ENCODE measurements at regions not wholly inside any gene's neighbourhood (a gene's known extent, or its start where the extent isn't known, plus 50 kb on each side); places are given as distances from the start of the nearest gene placed in this dataset.

- H3K9me3 ChIP-seq (ENCODE audit: control insufficient read depth, low read length): peaks cover 2% of the 10 kb centered on the region
Measured at GRCh38 chr1:238186887-238187574, 296.3 kb upstream of the ZP4 start.

GRCh38 chr1:238177960-238178645 is 287.4 kb upstream of the ZP4 start:
- Histone ChIP-seq H3K9ac (ENCODE audit: low read length) (no peak overlapping the region), H3K9me3 (ENCODE audit: control insufficient read depth, low read length) (peaks cover 4% of the 10 kb centered on the region), H3K27me3 (replicated peaks; ENCODE audit: control insufficient read depth, insufficient read depth, low read length) (no peaks in the 10 kb centered on the region), H3K4me3 (ENCODE audit: low read length) (no peak overlapping the region), H3K4me1 (ENCODE audit: control insufficient read depth, insufficient read depth, low read length) (no peaks in the 10 kb centered on the region), H3K36me3 (ENCODE audit: control insufficient read depth, insufficient read depth, low read length, severe bottlenecking) (no peaks in the 10 kb centered on the region)
- DNase-seq (ENCODE audit: low read depth): peak; percentile 0

More at GRCh38 chr1:238186887-238187574, 296.3 kb upstream of the ZP4 start:
- Histone ChIP-seq H3K4me1 (ENCODE audit: control insufficient read depth, insufficient read depth, low read length) (no peaks in the 10 kb centered on the region), H3K9ac (ENCODE audit: low read length) (no peak overlapping the region), H3K36me3 (ENCODE audit: control insufficient read depth, insufficient read depth, low read length, severe bottlenecking) (no peaks in the 10 kb centered on the region), H3K27me3 (replicated peaks; ENCODE audit: control insufficient read depth, insufficient read depth, low read length) (no peaks in the 10 kb centered on the region), H3K4me3 (ENCODE audit: low read length) (no peak overlapping the region)
- no peak for DNase-seq (ENCODE audit: low read depth)

GRCh38 chr1:238177351-238177750 is 286.6 kb upstream of the ZP4 start:
- no peak overlapping the region for H3K9ac ChIP-seq (ENCODE audit: low read length)
- no peaks in the 10 kb centered on the region for H3K36me3 ChIP-seq (ENCODE audit: control insufficient read depth, insufficient read depth, low read length, severe bottlenecking)
- H3K27me3 ChIP-seq (replicated peaks; ENCODE audit: control insufficient read depth, insufficient read depth, low read length): no peaks in the 10 kb centered on the region
- no peak for DNase-seq (ENCODE audit: low read depth)
- peaks cover 4% of the 10 kb centered on the region for H3K9me3 ChIP-seq (ENCODE audit: control insufficient read depth, low read length)
- no peak overlapping the region for H3K4me3 ChIP-seq (ENCODE audit: low read length)
- no peaks in the 10 kb centered on the region for H3K4me1 ChIP-seq (ENCODE audit: control insufficient read depth, insufficient read depth, low read length)

GRCh38 chr1:238176441-238176840 is 285.7 kb upstream of the ZP4 start:
- no peaks in the 10 kb centered on the region for H3K36me3 ChIP-seq (ENCODE audit: control insufficient read depth, insufficient read depth, low read length, severe bottlenecking)
- no peak overlapping the region for H3K9ac ChIP-seq (ENCODE audit: low read length)
- no peak overlapping the region for H3K4me3 ChIP-seq (ENCODE audit: low read length)
- no peaks in the 10 kb centered on the region for H3K4me1 ChIP-seq (ENCODE audit: control insufficient read depth, insufficient read depth, low read length)
- H3K27me3 ChIP-seq (replicated peaks; ENCODE audit: control insufficient read depth, insufficient read depth, low read length): no peaks in the 10 kb centered on the region
- no peak for DNase-seq (ENCODE audit: low read depth)
- peaks cover 4% of the 10 kb centered on the region for H3K9me3 ChIP-seq (ENCODE audit: control insufficient read depth, low read length)

GRCh38 chr1:238171985-238172384 is 281.3 kb upstream of the ZP4 start:
- Histone ChIP-seq H3K9me3 (ENCODE audit: control insufficient read depth, low read length) (peaks cover 4% of the 10 kb centered on the region), H3K4me3 (ENCODE audit: low read length) (no peak overlapping the region), H3K36me3 (ENCODE audit: control insufficient read depth, insufficient read depth, low read length, severe bottlenecking) (no peaks in the 10 kb centered on the region), H3K27me3 (replicated peaks; ENCODE audit: control insufficient read depth, insufficient read depth, low read length) (no peaks in the 10 kb centered on the region), H3K9ac (ENCODE audit: low read length) (no peak overlapping the region), H3K4me1 (ENCODE audit: control insufficient read depth, insufficient read depth, low read length) (no peaks in the 10 kb centered on the region)
- DNase-seq (ENCODE audit: low read depth): no peak

DNA sequence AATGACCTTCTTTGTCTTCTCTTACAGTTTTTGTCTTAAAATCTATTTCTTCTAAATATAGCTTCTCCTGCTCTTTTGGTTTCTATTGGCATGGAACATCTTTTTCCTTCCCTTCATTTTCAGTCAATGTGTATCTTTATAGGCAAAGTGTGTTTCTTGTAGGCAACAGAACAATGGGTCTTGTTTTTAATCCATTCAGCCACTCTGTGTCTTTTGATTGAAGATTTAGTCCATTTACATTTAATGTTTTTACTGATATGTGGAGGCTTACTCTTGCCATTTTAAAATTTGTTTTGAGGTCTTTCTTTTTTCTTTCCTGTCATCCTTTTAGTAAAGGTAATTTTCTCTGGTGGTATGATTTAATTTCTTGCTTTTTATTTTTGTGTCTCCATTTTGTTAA is 271.2 kb upstream of the ZP4 start:
- Histone ChIP-seq H3K4me3 (ENCODE audit: low read length) (no peak overlapping the region), H3K4me1 (ENCODE audit: control insufficient read depth, insufficient read depth, low read length) (no peaks in the 10 kb centered on the region), H3K9me3 (ENCODE audit: control insufficient read depth, low read length) (peaks cover 34% of the 10 kb centered on the region), H3K9ac (ENCODE audit: low read length) (no peak overlapping the region), H3K27me3 (replicated peaks; ENCODE audit: control insufficient read depth, insufficient read depth, low read length) (no peaks in the 10 kb centered on the region), H3K36me3 (ENCODE audit: control insufficient read depth, insufficient read depth, low read length, severe bottlenecking) (no peaks in the 10 kb centered on the region)
- no peak for DNase-seq (ENCODE audit: low read depth)

DNA sequence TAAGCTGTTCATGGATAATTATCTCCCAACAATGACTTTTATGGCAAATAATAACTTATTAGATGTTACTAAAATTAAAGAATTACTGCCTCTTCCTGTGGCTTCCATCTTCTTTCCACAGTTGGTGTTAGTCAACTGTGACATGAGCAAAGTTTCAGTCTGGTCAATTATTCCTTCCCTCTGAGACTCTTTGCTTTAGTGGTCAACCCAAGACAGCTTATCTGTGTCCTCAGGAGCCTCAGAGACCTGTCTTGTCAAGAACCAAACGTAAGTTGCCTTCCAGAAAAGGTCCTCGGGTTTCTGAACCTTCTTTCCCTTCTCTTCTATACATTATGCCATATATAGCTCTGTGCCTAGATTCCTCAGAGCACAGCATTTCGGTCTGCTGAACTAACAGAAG is 263.2 kb upstream of the ZP4 start:
- Histone ChIP-seq H3K27me3 (replicated peaks; ENCODE audit: control insufficient read depth, insufficient read depth, low read length) (no peaks in the 10 kb centered on the region), H3K9ac (ENCODE audit: low read length) (no peak overlapping the region), H3K9me3 (ENCODE audit: control insufficient read depth, low read length) (peaks cover 3% of the 10 kb centered on the region), H3K4me3 (ENCODE audit: low read length) (no peak overlapping the region), H3K36me3 (ENCODE audit: control insufficient read depth, insufficient read depth, low read length, severe bottlenecking) (no peaks in the 10 kb centered on the region), H3K4me1 (ENCODE audit: control insufficient read depth, insufficient read depth, low read length) (no peaks in the 10 kb centered on the region)
- no peak for DNase-seq (ENCODE audit: low read depth)

DNA sequence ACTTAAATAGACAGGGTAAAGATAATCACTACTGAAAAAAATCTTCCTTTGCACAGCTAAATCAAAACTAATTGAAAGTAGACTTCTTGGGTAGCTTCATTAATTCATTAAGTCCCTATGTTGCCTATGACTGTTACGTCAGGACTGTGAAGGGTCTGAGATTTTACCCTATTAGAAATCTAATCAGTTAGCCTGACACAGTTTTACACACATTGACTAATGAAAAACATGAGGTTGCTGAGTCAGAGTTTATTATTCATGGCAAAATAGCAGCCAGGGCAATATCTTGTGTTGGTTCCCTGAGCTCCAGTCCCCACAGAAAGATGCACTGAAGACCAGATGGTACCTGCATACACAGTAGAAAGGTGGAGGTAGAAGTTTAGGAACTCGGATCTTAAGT is 262.5 kb upstream of the ZP4 start:
- Histone ChIP-seq H3K36me3 (ENCODE audit: control insufficient read depth, insufficient read depth, low read length, severe bottlenecking) (no peaks in the 10 kb centered on the region), H3K4me1 (ENCODE audit: control insufficient read depth, insufficient read depth, low read length) (no peaks in the 10 kb centered on the region), H3K27me3 (replicated peaks; ENCODE audit: control insufficient read depth, insufficient read depth, low read length) (no peaks in the 10 kb centered on the region), H3K9ac (ENCODE audit: low read length) (no peak overlapping the region), H3K4me3 (ENCODE audit: low read length) (no peak overlapping the region), H3K9me3 (ENCODE audit: control insufficient read depth, low read length) (peaks cover 3% of the 10 kb centered on the region)
- no peak for DNase-seq (ENCODE audit: low read depth)

- Histone ChIP-seq H3K9me3 (ENCODE audit: control insufficient read depth, low read length) (peaks cover 3% of the 10 kb centered on the region), H3K27me3 (replicated peaks; ENCODE audit: control insufficient read depth, insufficient read depth, low read length) (no peaks in the 10 kb centered on the region), H3K4me3 (ENCODE audit: low read length) (no peak overlapping the region), H3K4me1 (ENCODE audit: control insufficient read depth, insufficient read depth, low read length) (no peaks in the 10 kb centered on the region), H3K36me3 (ENCODE audit: control insufficient read depth, insufficient read depth, low read length, severe bottlenecking) (no peaks in the 10 kb centered on the region), H3K9ac (ENCODE audit: low read length) (no peak overlapping the region)
- DNase-seq (ENCODE audit: low read depth): no peak
Measured at GRCh38 chr1:238152119-238152518, 261.4 kb upstream of the ZP4 start.

GRCh38 chr1:238143038-238143437 is 252.3 kb upstream of the ZP4 start:
- Histone ChIP-seq H3K27me3 (replicated peaks; ENCODE audit: control insufficient read depth, insufficient read depth, low read length) (no peaks in the 10 kb centered on the region), H3K36me3 (ENCODE audit: control insufficient read depth, insufficient read depth, low read length, severe bottlenecking) (no peaks in the 10 kb centered on the region), H3K9ac (ENCODE audit: low read length) (no peak overlapping the region), H3K4me3 (ENCODE audit: low read length) (no peak overlapping the region), H3K9me3 (ENCODE audit: control insufficient read depth, low read length) (peaks cover 3% of the 10 kb centered on the region), H3K4me1 (ENCODE audit: control insufficient read depth, insufficient read depth, low read length) (no peaks in the 10 kb centered on the region)
- no peak for DNase-seq (ENCODE audit: low read depth)

DNA sequence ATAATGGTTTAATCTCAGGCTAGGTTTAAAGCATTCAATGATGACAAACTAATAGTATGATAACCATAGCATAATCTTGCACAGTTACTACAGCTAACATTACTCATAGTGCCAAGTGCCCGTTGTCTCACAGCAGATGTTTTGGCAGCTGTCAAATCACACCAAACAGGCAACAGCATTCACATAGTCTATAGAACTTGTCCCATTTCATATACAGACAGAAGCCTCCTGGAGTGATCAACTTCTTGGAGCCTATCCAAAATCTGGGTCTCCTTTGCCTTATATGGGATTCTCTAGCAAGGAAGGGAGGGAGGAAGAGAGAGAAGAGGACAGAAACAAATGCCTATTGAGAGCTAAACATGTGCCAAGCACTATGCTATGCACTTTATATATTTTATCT is 250.6 kb upstream of the ZP4 start:
- H3K9me3 ChIP-seq (ENCODE audit: control insufficient read depth, low read length): peaks cover 3% of the 10 kb centered on the region

More for the DNA sequence above, 250.6 kb upstream of the ZP4 start:
- Histone ChIP-seq H3K9ac (ENCODE audit: low read length) (no peak overlapping the region), H3K4me3 (ENCODE audit: low read length) (no peak overlapping the region), H3K27me3 (replicated peaks; ENCODE audit: control insufficient read depth, insufficient read depth, low read length) (no peaks in the 10 kb centered on the region), H3K4me1 (ENCODE audit: control insufficient read depth, insufficient read depth, low read length) (no peaks in the 10 kb centered on the region), H3K36me3 (ENCODE audit: control insufficient read depth, insufficient read depth, low read length, severe bottlenecking) (no peaks in the 10 kb centered on the region)
- no peak for DNase-seq (ENCODE audit: low read depth)

All from adipocyte (in vitro differentiated cells).